H1 (cell line): ENCODE measurements at regions not wholly inside any gene's neighbourhood (a gene's known extent, or its start where the extent isn't known, plus 50 kb on each side); places are given as distances from the start of the nearest gene placed in this dataset.

Experiments
- CTCF ChIA-PET: fragments of 300-600 bp; sonication (Branson Sonifier 250); formaldehyde crosslinking; loops from one replicate; lab custom pipeline; 2021; ENCODE audit not compliant: partially characterized antibody; lab: Charles Lee
- POLR2A ChIA-PET: fragments of 300-600 bp; sonication (Branson Sonifier 250); formaldehyde crosslinking; loops from one replicate; lab custom pipeline; 2021; ENCODE audit warnings: inconsistent platforms; ENCODE audit not compliant: partially characterized antibody; lab: Charles Lee
- DNase-seq, 2 experiments: peaks; one replicate each; pipeline versions ENCODE4 v3.0.0 to v3.0.0-alpha.2; 2010 to 2022; ENCODE audit warnings: low spot score in 2 of 2, low read depth in 1 of 2, mixed read lengths in 1 of 2
- FAIRE-seq: peaks from 2 replicates; lab custom pipeline; 2011; peaks lifted over from hg19 to GRCh38; lab: Jason Lieb, UNC
- H2AFZ ChIP-seq: 2 replicates; pipeline ENCODE4 v1.8.1; 2012; ENCODE audit warnings: low read length, inconsistent platforms
- H2AK5ac ChIP-seq: 2 replicates; pipeline ENCODE4 v1.6.1; 2013; ENCODE audit warnings: low read depth, low read length
- H2BK120ac ChIP-seq: replicated peaks from 2 replicates; pipeline ENCODE3; 2013; ENCODE audit warnings: low read depth, low read length, inconsistent platforms
- H2BK12ac ChIP-seq: 2 replicates; pipeline ENCODE4 v1.6.1; 2013; ENCODE audit warnings: low read depth, low read length
- H2BK15ac ChIP-seq: 2 replicates; pipeline ENCODE4 v1.6.1; 2013; ENCODE audit warnings: low read length
- H2BK20ac ChIP-seq: 2 replicates; pipeline ENCODE4 v1.6.1; 2013; ENCODE audit warnings: low read length
- H2BK5ac ChIP-seq: 2 replicates; pipeline ENCODE4 v1.6.1; 2013; ENCODE audit warnings: low read depth, low read length
- H3K14ac ChIP-seq: 2 replicates; pipeline ENCODE4 v1.6.1; 2013; ENCODE audit warnings: inconsistent platforms; ENCODE audit not compliant: insufficient read length
- H3K18ac ChIP-seq: 2 replicates; pipeline ENCODE4 v1.6.1; 2013; ENCODE audit warnings: low read length; ENCODE audit errors: extremely low read depth
- H3K23ac ChIP-seq: 2 replicates; pipeline ENCODE4 v1.6.1; 2013; ENCODE audit warnings: inconsistent platforms; ENCODE audit not compliant: insufficient read length
- H3K23me2 ChIP-seq: 2 replicates; pipeline ENCODE4 v1.6.1; 2013; ENCODE audit warnings: low read depth, low read length
- H3K27ac ChIP-seq: 2 replicates; pipeline ENCODE4 v1.6.1; 2011; ENCODE audit warnings: low read depth, low read length, inconsistent platforms
- H3K27me3 ChIP-seq, 4 experiments: replicated peaks in 1 of 4; 1 replicate in 1 of 4; 2 replicates in 3 of 4; pipeline versions ENCODE4 v1.6.1 to v1.8.1; 2011 to 2013; ENCODE audit warnings: low read length in 3 of 4, mild to moderate bottlenecking in 3 of 4, inconsistent platforms in 2 of 4, mixed read lengths in 2 of 4, moderate library complexity in 1 of 4; ENCODE audit not compliant: control insufficient read depth in 3 of 4, insufficient read depth in 3 of 4; ENCODE audit errors: extremely low read depth in 1 of 4
- H3K36me3 ChIP-seq, 4 experiments: 2 replicates each; pipeline versions ENCODE4 v1.6.1 to v1.8.1; 2011 to 2013; ENCODE audit warnings: mild to moderate bottlenecking in 4 of 4, low read length in 3 of 4, moderate library complexity in 2 of 4, control low read depth in 1 of 4, inconsistent platforms in 1 of 4; ENCODE audit not compliant: insufficient read depth in 4 of 4, control insufficient read depth in 2 of 4
- H3K4ac ChIP-seq: replicated peaks from 2 replicates; pipeline ENCODE3; 2013; ENCODE audit warnings: low read length, low read depth, mixed read lengths, inconsistent platforms; ENCODE audit not compliant: insufficient read length
- H3K4me1 ChIP-seq, 4 experiments: replicated peaks in 1 of 4; 1 replicate in 1 of 4; 2 replicates in 3 of 4; pipeline versions ENCODE4 v1.6.1 to v1.8.1; 2011 to 2013; ENCODE audit warnings: low read length in 3 of 4, inconsistent platforms in 2 of 4, mixed read lengths in 1 of 4; ENCODE audit not compliant: insufficient read depth in 4 of 4, control insufficient read depth in 3 of 4
- H3K4me2 ChIP-seq, 2 experiments: 2 replicates each; pipeline versions ENCODE4 v1.6.1 to v1.8.1; 2011 to 2013; ENCODE audit warnings: low read depth in 2 of 2, low read length in 2 of 2, control low read depth in 1 of 2, inconsistent platforms in 1 of 2, mild to moderate bottlenecking in 1 of 2; ENCODE audit not compliant: insufficient read depth in 1 of 2
- H3K4me3 ChIP-seq, 4 experiments: fragments of 200-600, 300-600 bp in 1 of 4; sonication (generic), shearing (Covaris generic), sonication (Bioruptor Twin) in 1 of 4; 2 replicates each; pipeline versions ENCODE4 v1.5.1 to v1.8.1; 2011 to 2016; ENCODE audit warnings: low read length in 4 of 4, low read depth in 3 of 4, control low read depth in 2 of 4, inconsistent platforms in 2 of 4, mild to moderate bottlenecking in 2 of 4, mixed read lengths in 1 of 4, moderate library complexity in 1 of 4; ENCODE audit not compliant: insufficient read depth in 2 of 4; ENCODE audit errors: extremely low read depth in 1 of 4
- H3K56ac ChIP-seq: replicated peaks from 2 replicates; pipeline ENCODE3; 2013; ENCODE audit warnings: low read depth, mild to moderate bottlenecking, mixed read lengths, low read length, inconsistent platforms; ENCODE audit not compliant: insufficient read length
- H3K79me1 ChIP-seq: 2 replicates; pipeline ENCODE4 v1.6.1; 2013; ENCODE audit warnings: low read depth, low read length, control low read depth
- H3K79me2 ChIP-seq, 2 experiments: 2 replicates each; pipeline versions ENCODE4 v1.6.1 to v1.8.1; 2012 to 2013; ENCODE audit warnings: low read length in 2 of 2, mild to moderate bottlenecking in 2 of 2, inconsistent platforms in 1 of 2; ENCODE audit not compliant: insufficient read depth in 2 of 2, control insufficient read depth in 1 of 2
- H3K9ac ChIP-seq, 4 experiments: replicated peaks in 1 of 4; 1 replicate in 1 of 4; 2 replicates in 3 of 4; pipeline versions ENCODE4 v1.6.1 to v1.8.1; 2011 to 2013; ENCODE audit warnings: low read depth in 3 of 4, low read length in 3 of 4, control low read depth in 2 of 4, mild to moderate bottlenecking in 2 of 4, moderate library complexity in 2 of 4, inconsistent platforms in 1 of 4; ENCODE audit errors: extremely low read depth in 1 of 4
- H3K9me3 ChIP-seq, 2 experiments: 2 replicates each; pipeline versions ENCODE4 v1.6.1 to v1.8.1; 2012 to 2013; ENCODE audit warnings: mild to moderate bottlenecking in 2 of 2, moderate library complexity in 2 of 2, control low read depth in 1 of 2, inconsistent platforms in 1 of 2, low read depth in 1 of 2, low read length in 1 of 2, mixed read lengths in 1 of 2; ENCODE audit not compliant: insufficient read depth in 2 of 2
- H4K20me1 ChIP-seq, 2 experiments: replicated peaks in 1 of 2; 2 replicates each; pipeline versions ENCODE3 to v1.8.1; 2011 to 2013; ENCODE audit warnings: inconsistent platforms in 2 of 2, low read length in 2 of 2, mild to moderate bottlenecking in 1 of 2; ENCODE audit not compliant: insufficient read depth in 2 of 2, control insufficient read depth in 1 of 2
- H4K5ac ChIP-seq: 2 replicates; pipeline ENCODE4 v1.6.1; 2013; ENCODE audit warnings: low read length, low read depth, mixed read lengths, inconsistent platforms; ENCODE audit not compliant: insufficient read length
- H4K8ac ChIP-seq: 2 replicates; pipeline ENCODE4 v1.8.0; 2013; ENCODE audit warnings: mild to moderate bottlenecking, moderate library complexity, low read length, inconsistent platforms; ENCODE audit not compliant: insufficient read depth; ENCODE audit errors: extremely low read depth
- H4K91ac ChIP-seq: replicated peaks from 2 replicates; pipeline ENCODE3; 2013; ENCODE audit warnings: low read length, mixed read lengths, inconsistent platforms; ENCODE audit not compliant: insufficient read length
- KDM1A ChIP-seq: fragments of 200-600, 300-600 bp; sonication (generic); IDR thresholded peaks from 2 replicates; pipeline ENCODE4 v1.7.1; 2016; ENCODE audit warnings: mild to moderate bottlenecking, low read length, borderline replicate concordance
- WGBS, 2 experiments: shearing (Covaris generic) in 1 of 2; methylation state at CpG; one replicate each; pipeline versions ENCODE4 v1.1.6 to v1.1.7; 2013 to 2015; ENCODE audit warnings: low lambda C conversion rate in 2 of 2, mixed read lengths in 2 of 2, inconsistent platforms in 1 of 2, low coverage in 1 of 2, missing lambda C conversion rate in 1 of 2; ENCODE audit not compliant: insufficient replicate concordance in 2 of 2, insufficient coverage in 1 of 2, insufficient read length in 1 of 2; ENCODE audit errors: extremely low coverage in 1 of 2, missing lambda C conversion rate in 1 of 2; 5-methylcytosine and 5-hydroxymethylcytosine counted together

DNA sequence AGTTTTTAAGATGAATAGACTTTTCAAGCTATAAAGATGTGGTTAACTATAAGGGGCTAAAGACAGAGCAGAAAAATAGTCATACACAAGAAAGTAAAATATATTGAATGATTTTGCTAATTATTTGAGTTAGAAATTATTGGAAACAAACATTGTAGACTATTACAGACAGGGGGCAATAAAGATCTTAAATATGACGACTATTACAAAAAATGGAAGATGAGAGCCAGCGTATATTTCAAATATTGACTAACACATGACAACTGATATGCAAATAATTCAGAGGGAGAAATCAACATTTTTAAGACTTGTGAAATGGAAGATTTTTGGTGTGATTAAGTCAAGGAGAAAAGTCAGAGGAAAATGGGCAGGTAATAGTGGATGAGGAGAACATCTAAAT is 520.2 kb upstream of the NUDT12 start:
- no peak overlapping the region for H3K9ac ChIP-seq
- H3K27ac ChIP-seq: no peak overlapping the region
- no peak overlapping the region for H2AFZ ChIP-seq

More for the DNA sequence above, 520.2 kb upstream of the NUDT12 start:
- no peak overlapping the region for H2BK20ac ChIP-seq
- no peak for TF ChIP-seq KDM1A
- TF ChIP-seq, all 59 proteins: peak for 0
- no peaks in the 10 kb centered on the region for H3K79me2 ChIP-seq
- H4K8ac ChIP-seq: no peak overlapping the region
- no peak overlapping the region for H3K4me2 ChIP-seq
- H4K5ac ChIP-seq: no peak overlapping the region
- WGBS, 2 experiments: 91% methylated on average over 2 of the region's 2 CpGs; no CpG with 5 or more reads in 1 of the 2 experiments
- H4K91ac ChIP-seq: no peak overlapping the region
- H2BK120ac ChIP-seq: no peak overlapping the region
- POLR2A ChIA-PET: no interaction called here
- no peaks in the 10 kb centered on the region for H3K4me1 ChIP-seq
- no peak overlapping the region for H3K4ac ChIP-seq
- CTCF ChIA-PET: no interaction called here
- no peak overlapping the region for H2BK12ac ChIP-seq
- no peak overlapping the region for H2BK5ac ChIP-seq
- no peak overlapping the region for H3K4me3 ChIP-seq
- no peaks in the 10 kb centered on the region for H3K23me2 ChIP-seq
- no peak for FAIRE-seq
- no peak overlapping the region for H3K18ac ChIP-seq
- H3K79me1 ChIP-seq: no peaks in the 10 kb centered on the region
- no peak overlapping the region for H2AK5ac ChIP-seq
- DNase-seq: no peak
- no peak overlapping the region for H3K56ac ChIP-seq
- no peak overlapping the region for H2BK15ac ChIP-seq
- no peaks in the 10 kb centered on the region for H4K20me1 ChIP-seq
- no peak overlapping the region for H3K14ac ChIP-seq
- H3K9me3 ChIP-seq: no peaks in the 10 kb centered on the region
- no peaks in the 10 kb centered on the region for H3K36me3 ChIP-seq
- H3K27me3 ChIP-seq: no peaks in the 10 kb centered on the region
- no peak overlapping the region for H3K23ac ChIP-seq
